ENCODE measurements at regions not wholly inside any gene's neighbourhood (a gene's known extent, or its start where the extent isn't known, plus 50 kb on each side); places are given as distances from the start of the nearest gene placed in this dataset.

GRCh38 chr14:55948399-55948798 is 169.8 kb upstream of the PELI2 start:
- Histone ChIP-seq H3K27me3 (replicated peaks; ENCODE audit: insufficient read depth) (no peaks in the 10 kb centered on the region), H3K36me3 (no peaks in the 10 kb centered on the region), H3K4me3 (no peak overlapping the region), H3K4me1 (ENCODE audit: control insufficient read depth in 1 of 2, low read depth in 2 of 2) (no peaks in the 10 kb centered on the region), H3K27ac (no peak overlapping the region), H3K9me3 (no peaks in the 10 kb centered on the region)
- no peak for DNase-seq (ENCODE audit: low spot score)
- no peak for TF ChIP-seq CTCF (IDR thresholded peaks at IDR 0.05)
- ATAC-seq (ENCODE audit: insufficient number of reproducible peaks, low FRiP score, low read depth): no peak

- no peaks in the 10 kb centered on the region for H3K4me1 ChIP-seq (ENCODE audit: control insufficient read depth in 1 of 2, low read depth in 2 of 2)
- H3K27me3 ChIP-seq (replicated peaks; ENCODE audit: insufficient read depth): no peaks in the 10 kb centered on the region
- TF ChIP-seq CTCF (IDR thresholded peaks at IDR 0.05): no peak
- H3K4me3 ChIP-seq: no peak overlapping the region
- ATAC-seq (ENCODE audit: insufficient number of reproducible peaks, low FRiP score, low read depth) (no peak), DNase-seq (ENCODE audit: low spot score) (no peak)
- no peaks in the 10 kb centered on the region for H3K36me3 ChIP-seq
- H3K27ac ChIP-seq: no peak overlapping the region
- H3K9me3 ChIP-seq: no peaks in the 10 kb centered on the region
Measured at GRCh38 chr14:55949708-55950107, 168.5 kb upstream of the PELI2 start.

GRCh38 chr14:55950135-55950534 is 168.1 kb upstream of the PELI2 start:
- no peak overlapping the region for H3K27ac ChIP-seq
- H3K4me3 ChIP-seq: no peak overlapping the region
- H3K9me3 ChIP-seq: no peaks in the 10 kb centered on the region
- H3K36me3 ChIP-seq: no peaks in the 10 kb centered on the region
- no peak for DNase-seq (ENCODE audit: low spot score)
- H3K27me3 ChIP-seq (replicated peaks; ENCODE audit: insufficient read depth): no peaks in the 10 kb centered on the region
- H3K4me1 ChIP-seq (ENCODE audit: control insufficient read depth in 1 of 2, low read depth in 2 of 2): no peaks in the 10 kb centered on the region
- no peak for TF ChIP-seq CTCF (IDR thresholded peaks at IDR 0.05)
- ATAC-seq (ENCODE audit: insufficient number of reproducible peaks, low FRiP score, low read depth): no peak

GRCh38 chr14:55951341-55952206 is 166.6 kb upstream of the PELI2 start:
- H3K27ac ChIP-seq: no peak overlapping the region
- no peaks in the 10 kb centered on the region for H3K4me1 ChIP-seq (ENCODE audit: control insufficient read depth in 1 of 2, low read depth in 2 of 2)
- no peaks in the 10 kb centered on the region for H3K27me3 ChIP-seq (replicated peaks; ENCODE audit: insufficient read depth)
- H3K9me3 ChIP-seq: no peaks in the 10 kb centered on the region
- DNase-seq (ENCODE audit: low spot score) (no peak), ATAC-seq (ENCODE audit: insufficient number of reproducible peaks, low FRiP score, low read depth) (no peak)
- TF ChIP-seq CTCF (IDR thresholded peaks at IDR 0.05): no peak
- no peaks in the 10 kb centered on the region for H3K36me3 ChIP-seq
- no peak overlapping the region for H3K4me3 ChIP-seq

GRCh38 chr14:55954108-55954507 is 164.1 kb upstream of the PELI2 start:
- H3K4me3 ChIP-seq: no peak overlapping the region
- no peak for TF ChIP-seq CTCF (IDR thresholded peaks at IDR 0.05)
- ATAC-seq (ENCODE audit: insufficient number of reproducible peaks, low FRiP score, low read depth): no peak
- H3K27ac ChIP-seq: no peak overlapping the region
- H3K27me3 ChIP-seq (replicated peaks; ENCODE audit: insufficient read depth): no peaks in the 10 kb centered on the region
- H3K36me3 ChIP-seq: no peaks in the 10 kb centered on the region
- H3K4me1 ChIP-seq (ENCODE audit: control insufficient read depth in 1 of 2, low read depth in 2 of 2): no peaks in the 10 kb centered on the region
- DNase-seq (ENCODE audit: low spot score): no peak
- H3K9me3 ChIP-seq: no peaks in the 10 kb centered on the region
